DMS 273 (cell line): ENCODE measurements at regions not wholly inside any gene's neighbourhood (a gene's known extent, or its start where the extent isn't known, plus 50 kb on each side); places are given as distances from the start of the nearest gene placed in this dataset.

Experiments
- DNase-seq: peaks from one replicate; lab custom pipeline; 2025; ENCODE audit not compliant: unreplicated experiment; lab: John Stamatoyannopoulos, UW

DNA sequence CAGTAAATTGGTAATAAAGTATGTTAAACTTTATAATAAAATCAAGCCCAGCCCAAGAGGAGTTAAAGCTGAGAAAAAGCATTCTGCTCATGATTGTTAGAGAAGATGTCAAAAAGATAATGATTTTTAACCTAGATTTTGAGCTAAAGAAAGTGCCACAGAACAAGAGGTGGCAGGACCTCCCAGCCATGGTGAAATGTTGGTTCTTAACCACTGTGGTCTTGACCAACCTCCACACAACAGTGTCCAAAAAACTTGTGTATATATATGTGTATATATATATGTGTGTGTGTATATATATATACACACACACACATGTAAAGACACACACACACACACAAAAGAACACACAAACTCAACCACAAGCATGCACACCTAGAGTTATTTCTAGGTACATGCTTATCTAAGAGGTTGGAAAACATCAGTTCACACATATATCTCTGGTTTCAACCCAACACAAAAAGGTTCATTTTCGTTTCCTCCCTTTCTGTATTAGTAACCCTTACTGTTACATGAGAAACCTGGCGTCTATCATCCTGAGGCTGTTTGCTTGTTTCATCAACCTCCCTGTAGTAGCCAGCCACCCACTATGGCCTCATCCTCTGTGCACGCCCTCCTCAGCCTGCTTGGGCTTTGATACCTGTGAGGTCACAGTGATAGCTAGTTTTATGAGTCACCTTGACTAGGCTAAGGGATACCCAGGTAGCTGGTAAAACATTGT is 631.8 kb upstream of the ID2 start:
- DNase-seq = no peak

DNA sequence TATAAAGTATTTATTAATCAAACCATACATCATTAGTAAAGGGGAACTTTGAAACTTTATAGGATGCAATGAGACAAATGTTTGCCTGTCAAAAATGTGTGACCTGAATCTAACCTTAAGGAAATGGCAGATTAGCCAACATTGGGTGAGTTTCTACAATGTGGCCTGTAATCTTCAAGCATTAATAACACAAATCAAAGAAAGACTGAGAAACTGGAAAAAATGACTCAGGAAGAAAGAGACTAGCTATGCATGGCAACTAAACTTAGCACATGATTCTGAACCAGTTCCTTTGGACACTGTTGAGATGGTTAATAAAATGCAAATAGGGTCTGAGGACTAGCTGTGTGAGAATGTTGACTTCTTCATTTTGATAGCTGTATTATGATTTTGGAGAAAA is 628.6 kb upstream of the ID2 start:
- DNase-seq = no peak

DNA sequence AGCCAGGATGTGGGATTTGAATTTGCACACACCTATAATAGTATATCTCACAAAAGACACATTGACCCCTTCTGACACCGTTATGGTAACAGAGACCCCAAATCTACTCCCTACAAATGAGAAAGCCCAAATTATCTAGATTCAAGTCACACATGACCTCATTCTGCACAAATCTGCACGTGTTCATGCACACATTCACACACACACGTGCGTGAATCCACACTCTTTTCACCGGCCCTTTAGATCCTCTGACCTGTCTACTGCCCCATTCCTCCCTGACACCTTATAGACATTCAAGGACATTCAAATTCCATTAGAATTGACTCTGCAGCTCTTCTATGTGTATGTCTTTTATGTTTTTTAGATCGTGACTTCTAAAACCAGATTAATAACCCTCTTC is 627.8 kb upstream of the ID2 start:
- DNase-seq = no peak

DNA sequence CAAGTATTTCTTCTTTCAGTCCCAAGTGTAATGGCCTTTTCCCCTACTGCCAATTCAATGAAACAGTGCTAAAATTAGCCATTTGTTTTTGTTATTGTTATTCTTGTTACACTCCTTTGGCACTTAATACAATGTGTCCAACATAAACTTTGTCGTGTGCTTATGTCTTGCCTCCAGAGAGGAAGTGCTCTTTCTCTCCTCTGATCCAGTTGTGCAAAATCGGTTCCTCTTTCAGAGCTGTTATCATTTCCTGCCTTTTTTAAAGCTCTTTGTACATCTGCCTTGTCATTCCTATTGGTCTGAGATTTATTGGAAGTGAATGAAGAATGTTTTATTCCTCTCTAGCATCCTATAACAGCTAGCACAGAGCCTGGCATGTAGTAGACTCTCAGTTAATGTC is 623.2 kb upstream of the ID2 start:
- DNase-seq = no peak

DNA sequence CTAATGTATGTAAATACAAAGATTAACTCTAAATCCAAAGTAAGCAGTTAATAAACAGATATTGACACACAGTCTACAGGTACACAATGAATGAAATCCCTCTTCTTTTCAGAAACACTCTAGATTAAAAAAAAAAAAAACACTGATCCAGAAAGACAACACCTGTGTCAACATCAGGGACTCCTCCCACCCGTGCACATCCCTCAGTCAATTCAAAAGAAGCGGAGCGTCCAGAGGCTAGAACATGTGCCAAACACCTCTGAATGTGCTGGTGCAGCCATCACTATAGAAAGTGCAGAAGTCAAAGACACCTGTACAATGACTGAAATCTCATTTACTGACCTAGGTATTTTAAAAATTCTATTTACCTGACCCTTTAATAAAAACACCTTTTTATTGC is 622.6 kb upstream of the ID2 start:
- no peak for DNase-seq

DNA sequence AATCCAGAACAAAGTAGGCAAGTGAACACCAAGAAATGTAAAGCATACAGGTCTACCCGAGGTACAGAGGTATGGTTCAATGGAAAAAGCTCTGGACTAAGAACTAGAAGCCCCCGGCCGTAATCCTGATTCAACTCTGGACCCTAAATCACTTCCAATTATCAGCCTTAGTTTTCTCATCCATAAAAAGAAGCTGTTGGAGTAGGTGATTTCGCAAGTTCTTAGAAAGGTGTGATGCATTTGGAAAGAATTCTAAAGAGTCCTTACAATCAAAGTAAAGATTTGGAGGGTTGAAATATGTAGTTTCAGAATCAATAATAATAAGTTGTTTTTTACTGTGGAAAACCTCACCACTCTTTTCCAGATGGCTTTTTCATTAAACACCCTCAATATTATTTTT is 622.1 kb upstream of the ID2 start:
- DNase-seq = no peak

DNA sequence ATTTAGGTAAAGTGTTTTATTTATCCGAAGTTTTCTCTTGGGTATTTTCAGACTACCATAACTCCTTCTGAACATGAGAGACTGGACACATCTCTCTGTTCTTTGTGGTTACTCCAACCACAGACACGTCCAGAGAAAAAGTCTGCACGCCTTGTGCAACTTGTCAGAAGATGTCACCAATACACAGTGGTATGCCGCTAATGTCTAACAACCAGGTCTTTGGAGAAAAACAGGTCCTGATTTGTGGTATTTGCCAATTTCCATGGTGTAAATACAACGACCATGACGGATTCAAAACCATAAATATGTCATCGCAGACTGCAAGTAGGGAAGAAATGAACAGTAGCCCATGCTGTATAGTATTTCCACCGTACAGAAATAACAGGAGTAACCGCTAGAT is 620.6 kb upstream of the ID2 start:
- no peak for DNase-seq

DNA sequence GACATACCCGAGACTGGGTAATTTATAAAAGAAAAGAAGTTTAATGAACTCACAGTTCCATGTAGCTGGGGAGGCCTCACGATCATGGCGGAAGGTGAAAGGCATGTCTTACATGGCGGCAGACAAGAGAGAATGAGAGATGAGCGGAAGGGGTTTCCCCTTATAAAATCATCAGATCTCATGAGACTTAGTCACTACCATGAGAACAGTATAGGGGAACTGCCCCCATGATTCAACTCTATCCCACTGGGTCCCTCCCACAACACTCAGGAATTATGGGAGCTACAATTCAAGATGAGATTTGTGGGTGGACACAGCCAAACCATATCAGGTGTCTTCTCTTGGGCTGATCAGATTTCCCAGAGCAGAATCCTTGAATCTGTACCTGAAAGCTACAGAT is 617.3 kb upstream of the ID2 start:
- no peak for DNase-seq

DNA sequence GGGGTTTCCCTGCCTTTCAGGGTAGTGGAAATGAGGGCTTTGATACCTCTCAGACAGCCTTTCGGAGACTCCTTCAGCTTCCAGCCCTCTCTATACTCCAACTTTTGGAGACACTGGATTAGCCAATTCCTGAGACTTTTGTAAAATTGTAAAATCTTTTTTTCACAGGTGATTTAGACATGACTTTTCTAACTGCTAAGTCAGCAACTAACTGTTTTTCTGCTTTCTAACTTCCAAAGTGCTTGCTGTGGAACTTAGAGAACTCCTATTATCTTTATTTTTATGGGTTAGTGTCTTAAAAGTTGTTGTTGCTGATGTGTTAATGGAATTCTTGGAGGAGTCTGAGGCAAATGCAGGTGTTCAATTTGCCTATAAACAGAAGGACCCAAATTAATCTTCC is 616.7 kb upstream of the ID2 start:
- DNase-seq = no peak

DNA sequence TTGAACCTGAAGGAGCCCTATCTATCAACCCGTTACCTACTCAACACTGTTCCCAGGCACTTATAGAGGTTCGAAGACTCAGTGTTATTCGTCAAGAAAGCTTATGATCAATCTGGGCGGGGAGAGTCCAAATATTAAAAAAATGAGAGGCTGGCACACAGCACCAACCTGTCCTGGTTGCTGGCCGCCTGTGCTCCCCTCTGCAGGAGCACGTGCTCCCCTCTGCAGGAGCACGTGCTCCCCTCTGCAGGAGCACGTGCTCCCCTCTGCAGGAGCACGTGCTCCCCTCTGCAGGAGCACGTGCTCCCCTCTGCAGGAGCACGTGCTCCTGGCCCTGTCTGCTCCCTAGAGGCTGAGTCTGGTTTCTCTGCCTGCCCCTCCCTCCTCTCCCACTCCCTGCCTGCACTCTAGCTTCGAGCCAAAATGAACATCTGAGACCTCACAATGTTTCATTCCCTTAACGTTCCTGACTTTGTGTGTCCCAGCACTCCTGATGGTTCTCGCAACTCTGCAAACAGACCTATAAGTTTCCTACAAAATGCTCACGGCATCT is 614.0 kb upstream of the ID2 start:
- DNase-seq = no peak

DNA sequence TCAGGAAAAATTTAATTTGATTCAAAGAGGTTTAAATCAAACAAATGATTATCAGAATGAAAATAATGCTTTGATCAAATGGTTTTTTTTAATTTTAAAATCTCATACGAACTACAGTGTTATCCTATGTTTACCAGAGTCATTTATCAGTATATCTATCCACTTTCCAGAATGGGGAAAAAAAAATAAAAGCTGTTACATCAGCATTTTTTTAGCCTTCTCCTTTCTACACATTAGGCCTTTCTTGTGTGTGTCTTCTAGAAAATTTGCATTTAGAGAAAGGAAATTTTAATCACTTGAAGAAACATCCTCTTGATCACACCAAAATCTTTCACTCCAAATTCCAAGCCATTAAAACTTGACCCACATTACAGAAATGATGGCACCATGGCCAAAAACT is 608.9 kb upstream of the ID2 start:
- DNase-seq = no peak

DNA sequence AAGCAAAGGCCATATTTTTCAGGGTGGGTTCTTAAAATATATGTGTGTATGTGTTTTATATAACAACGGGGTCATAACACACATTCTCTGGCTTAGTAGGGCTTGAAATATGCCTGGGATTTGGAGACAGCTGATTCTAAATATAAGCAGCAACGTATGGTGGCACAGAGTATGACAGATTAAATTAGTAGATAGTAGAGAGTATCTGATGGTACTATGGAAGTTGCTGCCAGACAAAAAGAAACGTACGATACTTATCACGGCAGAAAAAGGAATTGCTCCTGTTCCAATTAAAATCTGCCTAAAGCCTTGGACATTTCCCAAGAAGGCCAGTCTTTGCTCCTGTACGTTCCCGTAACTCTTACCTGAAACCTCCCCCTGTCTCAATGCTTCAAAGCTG is 607.9 kb upstream of the ID2 start:
- DNase-seq = no peak

DNA sequence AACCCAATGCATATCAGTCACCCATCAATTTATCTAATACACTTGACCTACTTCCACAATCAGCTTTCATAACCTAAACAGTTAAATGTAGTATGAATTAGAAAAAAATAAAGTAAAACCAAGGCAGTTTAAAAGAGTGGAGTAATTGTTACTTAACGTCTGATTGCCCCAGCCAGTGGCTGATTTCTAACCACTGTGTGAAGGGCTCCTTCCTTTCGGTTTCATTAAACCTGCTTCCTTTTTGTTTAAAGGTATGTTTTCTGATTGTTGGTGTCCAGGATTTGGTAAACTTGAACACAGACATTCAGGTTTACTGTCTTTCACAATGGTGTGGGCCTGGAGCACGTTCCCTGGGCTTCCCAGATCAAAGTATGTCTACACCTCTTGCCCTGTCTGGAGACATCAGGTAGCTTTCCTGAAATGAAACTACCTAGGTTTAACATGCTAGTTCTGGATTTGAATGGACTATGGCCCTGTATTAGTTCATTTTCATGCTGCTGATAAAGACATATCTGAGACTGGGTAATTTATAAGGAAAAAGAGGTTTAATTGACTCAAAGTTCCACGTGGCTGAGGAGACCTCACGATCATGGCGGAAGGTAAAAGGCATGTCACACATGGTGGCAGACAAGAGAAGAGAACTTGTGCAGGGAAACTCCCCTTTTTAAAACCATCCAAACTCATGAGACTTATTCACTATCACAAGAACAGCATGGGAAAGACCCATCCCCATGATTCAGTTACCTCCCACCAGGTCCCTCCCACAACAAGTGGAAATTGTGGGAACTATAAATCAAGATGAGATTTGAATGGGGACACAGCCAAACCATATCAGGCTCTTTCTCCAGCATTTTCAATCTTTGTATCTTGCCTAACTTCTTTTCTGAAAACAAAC is 605.2 kb upstream of the ID2 start:
- DNase-seq = no peak

DNA sequence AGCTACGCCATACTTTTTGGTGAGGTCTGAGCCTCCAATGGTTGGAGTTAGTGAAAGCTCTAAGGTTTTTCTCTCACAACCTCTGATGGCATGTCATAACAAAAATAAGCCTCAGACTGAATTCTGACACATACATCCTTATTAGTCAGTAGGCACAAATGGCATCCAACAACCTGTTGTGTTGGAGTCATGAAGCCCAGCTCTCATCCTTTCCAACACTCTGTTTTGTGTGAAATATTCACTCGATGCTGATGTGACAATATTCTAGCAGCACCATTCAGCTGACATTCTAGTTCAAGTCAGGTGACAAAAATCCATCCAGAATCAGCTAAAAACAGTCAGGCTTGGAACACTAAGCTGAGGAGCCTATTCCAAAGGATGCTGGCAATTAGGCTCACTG is 603.2 kb upstream of the ID2 start:
- no peak for DNase-seq

DNA sequence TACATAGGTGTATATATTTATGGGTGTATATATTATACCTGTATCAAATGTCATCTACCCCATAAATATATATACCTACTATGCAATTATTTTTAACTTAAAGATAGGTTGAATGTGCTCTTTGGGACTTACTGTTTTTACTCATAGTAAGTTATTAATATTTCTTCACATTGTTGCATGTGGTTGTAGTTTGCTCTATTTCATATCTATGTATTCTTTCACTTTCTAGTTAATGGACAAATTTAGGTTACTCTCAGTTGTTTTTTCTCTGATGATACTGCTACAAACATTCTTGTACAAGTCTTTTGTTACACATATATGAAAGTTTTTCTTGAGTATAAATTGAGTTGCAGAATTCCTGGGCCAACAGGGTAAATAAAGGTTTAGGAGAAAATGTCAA is 601.8 kb upstream of the ID2 start:
- DNase-seq = no peak

DNA sequence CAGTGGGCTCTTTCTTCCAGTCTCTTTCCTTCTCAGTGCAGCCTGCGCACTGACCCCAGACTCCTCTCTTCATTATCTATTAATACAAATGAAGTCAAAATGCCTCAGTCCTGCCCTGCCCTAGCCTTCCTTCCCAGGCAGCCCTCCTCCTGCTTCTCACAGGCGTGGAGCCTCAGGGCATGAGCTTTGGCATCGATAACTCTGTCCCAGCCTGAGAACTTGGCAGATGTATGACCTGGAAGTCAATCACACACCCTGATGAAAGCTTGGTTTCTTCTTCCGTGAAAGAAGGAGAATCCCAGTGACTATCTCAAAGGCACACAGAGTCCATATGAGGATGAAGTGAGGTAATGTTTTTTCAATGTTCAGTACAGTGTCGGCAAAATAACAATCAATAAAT is 600.7 kb upstream of the ID2 start:
- DNase-seq = no peak

DNA sequence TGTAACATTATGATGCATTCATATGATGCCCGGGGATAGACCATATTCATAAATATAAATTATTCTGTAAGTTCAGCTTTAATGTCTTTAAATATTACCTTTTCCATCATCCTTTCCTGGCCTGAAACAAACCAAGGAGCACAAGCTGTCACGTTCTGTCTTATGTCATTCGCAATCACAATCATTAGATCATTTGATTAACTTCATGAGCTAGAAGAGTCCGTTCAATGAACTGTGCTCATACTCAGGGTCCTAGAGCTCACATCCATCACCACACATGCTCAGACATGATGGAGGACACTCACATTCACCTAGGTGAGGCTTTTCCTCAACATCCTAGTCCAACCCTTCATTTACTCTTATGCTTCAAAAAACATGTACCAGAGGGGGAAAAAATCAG is 599.0 kb upstream of the ID2 start:
- DNase-seq = no peak

DNA sequence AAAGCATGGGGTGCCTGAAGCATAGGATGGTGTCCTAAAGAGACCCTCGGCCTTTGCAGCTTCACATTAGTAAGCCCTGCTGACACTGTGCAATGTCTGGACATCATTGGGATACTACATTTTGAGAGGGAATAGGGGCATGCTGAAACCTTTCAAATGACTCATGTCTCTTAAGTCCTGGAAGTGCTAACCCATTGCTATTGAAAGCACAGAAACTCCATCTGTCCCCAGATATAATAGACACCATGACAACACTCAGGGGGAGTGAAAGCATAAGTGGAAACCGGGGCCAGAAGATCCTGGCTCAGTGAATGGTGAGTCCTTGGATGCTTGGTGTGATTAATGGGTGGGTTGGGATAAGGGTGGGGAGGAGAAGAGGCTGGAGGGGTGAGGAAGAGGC is 595.5 kb upstream of the ID2 start:
- no peak for DNase-seq

DNA sequence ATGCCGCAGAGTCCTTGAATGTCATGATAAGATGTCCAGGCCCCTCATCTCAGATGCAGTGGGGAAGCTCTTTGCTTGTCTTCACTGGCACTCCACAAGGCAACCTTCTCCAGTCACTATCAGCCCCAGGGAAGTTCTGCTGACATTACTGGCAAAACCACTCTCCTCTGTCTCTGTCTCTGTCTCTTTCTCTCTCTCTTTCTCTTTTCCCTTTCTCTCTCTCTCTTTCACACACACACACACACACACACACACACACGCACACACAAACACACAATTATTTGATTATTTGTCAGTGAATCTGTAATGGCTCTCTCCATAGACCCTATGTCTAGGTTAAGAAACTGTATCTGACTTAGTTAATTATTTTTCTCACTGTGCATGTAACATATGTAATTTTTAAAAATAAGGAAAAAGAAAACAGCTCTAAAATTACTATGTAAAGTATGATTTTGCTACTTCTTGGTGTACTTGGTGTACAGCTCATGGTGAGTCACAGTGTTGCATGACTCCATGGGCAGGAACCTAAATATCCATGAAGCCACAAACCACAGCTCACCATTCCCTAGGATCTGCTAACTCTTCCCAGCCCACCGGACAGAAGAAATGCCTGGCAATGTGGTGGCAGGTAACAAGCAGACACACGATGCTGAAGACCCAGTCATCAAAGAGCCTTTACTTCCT is 594.9 kb upstream of the ID2 start:
- no peak for DNase-seq

DNA sequence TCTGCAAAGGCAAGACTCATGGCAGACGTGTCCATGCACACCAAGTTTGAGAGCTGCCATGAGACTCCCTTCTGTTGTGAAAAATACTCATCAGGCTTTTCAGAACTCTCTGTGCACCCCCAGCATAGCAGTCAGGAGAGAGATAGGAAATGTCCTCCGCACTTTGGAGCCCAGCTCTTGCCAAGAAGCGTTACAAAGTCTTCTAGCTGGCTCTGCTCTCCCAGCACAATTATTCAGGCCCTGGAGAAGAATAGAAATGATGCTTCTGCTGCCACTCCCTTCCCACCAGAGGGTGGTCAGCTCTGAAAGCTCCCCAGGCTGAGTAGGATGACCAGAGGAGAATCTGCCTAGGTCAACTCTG is 594.4 kb upstream of the ID2 start:
- DNase-seq = no peak

DNA sequence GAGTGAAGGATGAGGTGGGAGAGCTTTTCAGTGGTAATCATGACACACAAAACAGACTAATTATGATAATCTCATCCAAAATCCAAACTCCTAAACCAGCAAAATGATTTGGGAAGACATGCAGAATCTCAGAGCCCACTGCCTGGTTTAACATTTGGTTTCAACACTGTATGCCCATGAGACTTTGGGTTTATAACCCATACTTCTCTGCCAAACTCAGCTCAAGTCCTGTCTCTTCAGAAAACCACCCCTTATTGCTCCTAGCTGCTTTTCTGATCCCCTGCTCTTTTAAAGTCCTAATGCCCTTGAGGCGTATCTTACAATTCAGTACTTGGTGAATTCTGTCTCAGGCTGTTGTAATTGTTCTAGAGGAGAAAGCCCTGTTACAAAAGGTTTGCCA is 593.0 kb upstream of the ID2 start:
- DNase-seq = no peak

DNA sequence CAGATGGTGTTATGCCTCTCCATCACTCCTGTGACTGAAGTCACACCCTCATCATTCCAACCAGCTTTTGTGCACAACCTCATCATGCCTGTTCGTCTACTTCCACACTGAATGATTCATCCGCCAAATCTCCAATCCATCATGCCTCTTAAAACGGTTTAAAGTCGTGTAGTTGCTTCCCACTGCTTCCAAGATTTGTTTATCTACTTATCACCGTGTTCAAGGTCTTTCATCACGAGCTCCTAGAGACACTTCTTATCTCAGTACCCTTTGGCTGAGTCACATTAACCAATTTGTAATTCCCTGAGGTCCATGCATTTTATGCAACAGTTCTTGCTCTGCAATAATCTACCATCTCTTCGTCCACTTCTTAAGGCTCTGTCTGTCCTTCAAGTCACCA is 592.3 kb upstream of the ID2 start:
- DNase-seq = no peak
